HEK293 (cell line): ENCODE measurements at regions not wholly inside any gene's neighbourhood (a gene's known extent, or its start where the extent isn't known, plus 50 kb on each side); places are given as distances from the start of the nearest gene placed in this dataset.

Source experiments
- CTCF ChIA-PET: fragments of 350-600 bp; formaldehyde crosslinking; extraction: SDS; loops from one replicate; lab custom pipeline; 2021; ENCODE audit warnings: antibody characterized with exemption; lab: Yijun Ruan, JAX
- POLR2A ChIA-PET: fragments of 300-600 bp; formaldehyde crosslinking; extraction: SDS; loops from one replicate; lab custom pipeline; 2020; ENCODE audit warnings: antibody characterized with exemption, inconsistent platforms; lab: Yijun Ruan, JAX
- H3K27ac ChIP-seq: fragments of 200-500 bp; sonication (Bioruptor generic); 2 replicates; pipeline ENCODE4 v1.5.1; 2014; ENCODE audit warnings: low read depth, low read length, control low read depth, inconsistent platforms; ENCODE audit errors: extremely low read depth
- H3K36me3 ChIP-seq, 2 experiments: fragments of 200-500 bp in 1 of 2; sonication (Bioruptor generic) in 1 of 2; 1 replicate in 1 of 2; 2 replicates in 1 of 2; pipeline ENCODE4 v1.5.1; 2014 to 2017; ENCODE audit warnings: inconsistent platforms in 2 of 2, low read length in 2 of 2; ENCODE audit not compliant: control insufficient read depth in 2 of 2, insufficient read depth in 1 of 2
- H3K4me1 ChIP-seq: fragments of 200-500 bp; sonication (Bioruptor generic); 2 replicates; pipeline ENCODE4 v1.5.1; 2014; ENCODE audit warnings: mild to moderate bottlenecking, low read length, inconsistent platforms; ENCODE audit not compliant: control insufficient read depth, insufficient read depth
- H3K4me3 ChIP-seq: 2 replicates; pipeline ENCODE4 v1.5.1; 2011; ENCODE audit warnings: low read depth, mild to moderate bottlenecking, control low read depth, low read length, moderate library complexity
- H3K9me3 ChIP-seq: fragments of 200-500 bp; sonication (Bioruptor generic); 2 replicates; pipeline ENCODE4 v1.5.1; 2014; ENCODE audit warnings: low read depth, low read length, inconsistent platforms; ENCODE audit not compliant: control insufficient read depth, insufficient read depth
- BCL11B ChIP-seq: fragments of 450-650 bp; formaldehyde crosslinking; IDR thresholded peaks from 2 replicates; pipeline ENCODE4 v1.5.1; 2016; ENCODE audit warnings: low read depth, missing biosample characterization, missing genetic modification characterization
- ZBTB7A ChIP-seq: fragments of 450-650 bp; formaldehyde crosslinking; IDR thresholded peaks from 2 replicates; pipeline ENCODE4 v1.5.1; 2016; ENCODE audit warnings: low read depth, missing biosample characterization, missing genetic modification characterization
- ZNF184 ChIP-seq: fragments of 450-650 bp; IDR thresholded peaks from 2 replicates; pipeline ENCODE4 v1.5.1; 2018; ENCODE audit warnings: missing biosample characterization, mild to moderate bottlenecking, missing genetic modification characterization
- ZNF223 ChIP-seq: fragments of 450-650 bp; formaldehyde crosslinking; IDR thresholded peaks from 2 replicates; pipeline ENCODE4 v1.5.1; 2016; ENCODE audit warnings: missing biosample characterization, missing genetic modification characterization
- ZNF266 ChIP-seq: fragments of 450-650 bp; formaldehyde crosslinking; IDR thresholded peaks from 2 replicates; pipeline ENCODE4 v1.5.1; 2016; ENCODE audit warnings: missing biosample characterization, missing genetic modification characterization, low read depth
- ZNF391 ChIP-seq: fragments of 450-650 bp; formaldehyde crosslinking; IDR thresholded peaks from 2 replicates; pipeline ENCODE4 v1.5.1; 2016; ENCODE audit warnings: low read depth, missing biosample characterization, missing genetic modification characterization, borderline replicate concordance
- ZNF501 ChIP-seq: fragments of 450-650 bp; formaldehyde crosslinking; IDR thresholded peaks from 2 replicates; pipeline ENCODE4 v1.5.1; 2016; ENCODE audit warnings: missing biosample characterization, missing genetic modification characterization
- ZNF544 ChIP-seq: fragments of 450-650 bp; formaldehyde crosslinking; IDR thresholded peaks from 2 replicates; pipeline ENCODE4 v1.5.0; 2017; ENCODE audit warnings: missing biosample characterization, missing genetic modification characterization
- ZNF658 ChIP-seq: fragments of 450-650 bp; formaldehyde crosslinking; IDR thresholded peaks from 2 replicates; pipeline ENCODE4; 2016; ENCODE audit warnings: missing biosample characterization, missing genetic modification characterization
- ZNF677 ChIP-seq: fragments of 450-650 bp; IDR thresholded peaks from 2 replicates; pipeline ENCODE4 v1.5.0; 2018; ENCODE audit warnings: missing biosample characterization, mild to moderate bottlenecking, missing genetic modification characterization, moderate library complexity
- ZNF747 ChIP-seq: fragments of 450-650 bp; formaldehyde crosslinking; IDR thresholded peaks from 2 replicates; pipeline ENCODE4 v1.5.1; 2016; ENCODE audit warnings: missing biosample characterization, missing genetic modification characterization
- ZNF776 ChIP-seq: fragments of 450-650 bp; formaldehyde crosslinking; IDR thresholded peaks from 2 replicates; pipeline ENCODE4 v1.5.0; 2017; ENCODE audit warnings: missing biosample characterization, missing genetic modification characterization, borderline replicate concordance
- ZNF843 ChIP-seq: fragments of 450-650 bp; formaldehyde crosslinking; IDR thresholded peaks from 2 replicates; pipeline ENCODE4 v1.5.1; 2016; ENCODE audit warnings: missing biosample characterization, missing genetic modification characterization
- ZSCAN16 ChIP-seq: fragments of 450-650 bp; formaldehyde crosslinking; IDR thresholded peaks from 2 replicates; pipeline ENCODE4 v1.5.1; 2016; ENCODE audit warnings: missing biosample characterization, missing genetic modification characterization
- TF ChIP-seq, protein P1 (sequence below): fragments of 450-650 bp; formaldehyde crosslinking; IDR thresholded peaks from 2 replicates; pipeline ENCODE4 v1.5.1; 2016; ENCODE audit warnings: missing biosample characterization, missing genetic modification characterization, borderline replicate concordance
- TF ChIP-seq, protein P2 (sequence below): fragments of 450-650 bp; formaldehyde crosslinking; IDR thresholded peaks from 2 replicates; pipeline ENCODE4 v1.5.1; 2016; ENCODE audit warnings: missing biosample characterization, missing genetic modification characterization, borderline replicate concordance
- TF ChIP-seq, protein P3 (sequence below): fragments of 450-650 bp; formaldehyde crosslinking; IDR thresholded peaks from 2 replicates; pipeline ENCODE4 v1.5.1; 2016; ENCODE audit warnings: missing biosample characterization, missing genetic modification characterization
- TF ChIP-seq, protein P4 (sequence below): fragments of 450-650 bp; formaldehyde crosslinking; IDR thresholded peaks from 2 replicates; pipeline ENCODE4 v1.5.1; 2017; ENCODE audit warnings: missing biosample characterization, missing genetic modification characterization

DNA sequence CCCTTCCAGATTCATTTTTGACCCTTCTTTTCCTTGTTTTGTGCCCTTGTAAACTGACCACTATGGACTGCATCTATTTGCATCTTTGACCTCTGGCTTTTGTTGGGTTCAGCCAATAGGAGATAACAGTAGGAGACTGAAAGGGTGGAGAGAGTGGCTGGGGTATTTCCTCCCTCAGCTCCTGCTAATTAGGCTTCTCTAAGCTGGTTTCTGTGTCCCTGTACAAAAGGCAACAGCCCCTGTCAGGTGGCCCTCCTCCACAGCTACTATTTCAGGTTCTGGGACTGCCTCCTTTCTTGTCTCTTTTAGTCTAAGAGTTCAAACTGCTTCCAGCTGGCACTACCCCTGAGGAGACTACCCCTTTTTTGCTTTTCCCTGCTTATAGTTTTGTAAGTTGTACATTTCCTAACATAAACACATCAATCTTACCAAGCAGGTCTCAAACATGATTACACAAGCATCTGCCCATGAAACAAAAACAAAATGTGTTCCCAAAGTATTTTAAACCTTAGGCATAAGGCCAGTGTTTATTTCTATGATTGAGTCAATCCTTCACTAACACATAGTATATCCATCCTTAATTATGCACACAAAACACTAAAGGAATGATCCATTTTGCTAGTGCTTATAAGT, 262.0 kb upstream of the TRPM3 start:
- no peaks in the 10 kb centered on the region for H3K36me3 ChIP-seq
- no peak overlapping the region for H3K4me3 ChIP-seq
- H3K4me1 ChIP-seq: no peaks in the 10 kb centered on the region
- POLR2A ChIA-PET: no interaction called here
- H3K9me3 ChIP-seq: no peaks in the 10 kb centered on the region
- no peak overlapping the region for H3K27ac ChIP-seq
- CTCF ChIA-PET: no interaction called here
- TF ChIP-seq, protein P1, sequence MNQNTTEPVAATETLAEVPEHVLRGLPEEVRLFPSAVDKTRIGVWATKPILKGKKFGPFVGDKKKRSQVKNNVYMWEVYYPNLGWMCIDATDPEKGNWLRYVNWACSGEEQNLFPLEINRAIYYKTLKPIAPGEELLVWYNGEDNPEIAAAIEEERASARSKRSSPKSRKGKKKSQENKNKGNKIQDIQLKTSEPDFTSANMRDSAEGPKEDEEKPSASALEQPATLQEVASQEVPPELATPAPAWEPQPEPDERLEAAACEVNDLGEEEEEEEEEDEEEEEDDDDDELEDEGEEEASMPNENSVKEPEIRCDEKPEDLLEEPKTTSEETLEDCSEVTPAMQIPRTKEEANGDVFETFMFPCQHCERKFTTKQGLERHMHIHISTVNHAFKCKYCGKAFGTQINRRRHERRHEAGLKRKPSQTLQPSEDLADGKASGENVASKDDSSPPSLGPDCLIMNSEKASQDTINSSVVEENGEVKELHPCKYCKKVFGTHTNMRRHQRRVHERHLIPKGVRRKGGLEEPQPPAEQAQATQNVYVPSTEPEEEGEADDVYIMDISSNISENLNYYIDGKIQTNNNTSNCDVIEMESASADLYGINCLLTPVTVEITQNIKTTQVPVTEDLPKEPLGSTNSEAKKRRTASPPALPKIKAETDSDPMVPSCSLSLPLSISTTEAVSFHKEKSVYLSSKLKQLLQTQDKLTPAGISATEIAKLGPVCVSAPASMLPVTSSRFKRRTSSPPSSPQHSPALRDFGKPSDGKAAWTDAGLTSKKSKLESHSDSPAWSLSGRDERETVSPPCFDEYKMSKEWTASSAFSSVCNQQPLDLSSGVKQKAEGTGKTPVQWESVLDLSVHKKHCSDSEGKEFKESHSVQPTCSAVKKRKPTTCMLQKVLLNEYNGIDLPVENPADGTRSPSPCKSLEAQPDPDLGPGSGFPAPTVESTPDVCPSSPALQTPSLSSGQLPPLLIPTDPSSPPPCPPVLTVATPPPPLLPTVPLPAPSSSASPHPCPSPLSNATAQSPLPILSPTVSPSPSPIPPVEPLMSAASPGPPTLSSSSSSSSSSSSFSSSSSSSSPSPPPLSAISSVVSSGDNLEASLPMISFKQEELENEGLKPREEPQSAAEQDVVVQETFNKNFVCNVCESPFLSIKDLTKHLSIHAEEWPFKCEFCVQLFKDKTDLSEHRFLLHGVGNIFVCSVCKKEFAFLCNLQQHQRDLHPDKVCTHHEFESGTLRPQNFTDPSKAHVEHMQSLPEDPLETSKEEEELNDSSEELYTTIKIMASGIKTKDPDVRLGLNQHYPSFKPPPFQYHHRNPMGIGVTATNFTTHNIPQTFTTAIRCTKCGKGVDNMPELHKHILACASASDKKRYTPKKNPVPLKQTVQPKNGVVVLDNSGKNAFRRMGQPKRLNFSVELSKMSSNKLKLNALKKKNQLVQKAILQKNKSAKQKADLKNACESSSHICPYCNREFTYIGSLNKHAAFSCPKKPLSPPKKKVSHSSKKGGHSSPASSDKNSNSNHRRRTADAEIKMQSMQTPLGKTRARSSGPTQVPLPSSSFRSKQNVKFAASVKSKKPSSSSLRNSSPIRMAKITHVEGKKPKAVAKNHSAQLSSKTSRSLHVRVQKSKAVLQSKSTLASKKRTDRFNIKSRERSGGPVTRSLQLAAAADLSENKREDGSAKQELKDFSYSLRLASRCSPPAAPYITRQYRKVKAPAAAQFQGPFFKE (tag by site-specific recombination): no peak
- TF ChIP-seq ZNF747 (no peak), ZNF843 (no peak)

DNA sequence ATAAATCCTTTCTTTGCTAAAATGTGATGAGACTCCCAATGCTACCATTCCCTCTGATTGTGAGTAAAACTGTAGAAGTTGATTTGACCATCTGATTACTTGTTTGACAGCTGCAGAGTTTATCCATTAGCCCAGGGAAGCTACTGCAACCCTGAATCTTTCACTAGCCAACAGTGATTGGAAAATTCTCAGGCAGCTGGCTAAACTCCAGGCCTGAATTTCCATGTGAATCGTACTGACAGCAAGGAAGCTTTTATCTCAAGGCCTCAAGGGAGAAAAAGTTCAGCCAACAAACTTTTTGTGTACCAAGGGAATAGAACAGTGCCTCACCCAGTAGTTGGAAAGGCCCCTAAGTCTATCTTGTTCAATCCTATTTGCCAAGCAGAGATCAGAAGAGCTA, 246.7 kb upstream of the TRPM3 start:
- no peak overlapping the region for H3K27ac ChIP-seq
- no peaks in the 10 kb centered on the region for H3K36me3 ChIP-seq
- POLR2A ChIA-PET: no interaction called here
- no peaks in the 10 kb centered on the region for H3K4me1 ChIP-seq
- TF ChIP-seq ZNF184 (tag by site-specific recombination) (no peak), ZNF501 (tag by site-specific recombination) (no peak), ZNF677 (tag by site-specific recombination) (no peak), BCL11B (no peak), ZSCAN16 (tag by site-specific recombination) (no peak)
- H3K4me3 ChIP-seq: no peak overlapping the region
- CTCF ChIA-PET: interaction anchor here (1.0 kb wide), 1 partner anchor 84 kb away, joined by 3 read pairs; no protein-coding TSS in a partner anchor
- no peaks in the 10 kb centered on the region for H3K9me3 ChIP-seq

DNA sequence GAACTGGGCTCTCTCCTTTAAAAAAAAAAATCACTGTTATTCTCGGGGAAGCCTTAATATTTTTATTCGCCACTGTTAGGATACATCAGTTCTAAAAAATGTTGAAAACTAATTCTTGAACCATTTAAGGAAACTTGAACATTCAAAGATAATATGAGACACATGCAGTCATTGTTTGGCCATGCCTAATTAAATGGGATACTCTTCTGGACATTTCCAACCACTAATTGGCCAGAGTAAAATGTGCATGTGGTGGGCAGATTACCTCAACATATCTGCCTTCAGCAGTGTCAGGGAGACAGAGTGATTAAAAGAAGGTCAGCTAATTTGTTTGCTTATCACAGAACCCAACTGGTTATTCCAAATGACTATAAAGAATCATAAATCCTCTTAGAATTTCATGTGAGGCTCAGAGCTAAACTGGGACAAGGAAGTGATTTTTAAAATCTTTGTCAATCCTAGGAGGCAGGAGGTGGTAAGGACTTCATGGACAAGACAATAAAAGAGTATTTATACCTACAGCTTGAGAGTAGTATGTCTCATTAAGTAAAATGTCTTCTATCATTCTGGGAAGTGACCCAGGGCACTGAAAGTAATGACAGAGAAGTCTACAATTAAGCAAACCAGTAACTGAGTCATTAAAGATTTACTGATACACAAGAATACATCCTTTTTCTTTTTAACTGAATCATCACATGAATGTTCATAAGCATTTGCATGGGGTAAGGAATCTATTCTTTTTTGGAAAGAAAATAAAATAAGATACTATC, 242.9 kb upstream of the TRPM3 start:
- no peak overlapping the region for H3K27ac ChIP-seq
- CTCF ChIA-PET: no interaction called here
- TF ChIP-seq ZNF658 (no peak), ZBTB7A (tag by site-specific recombination) (no peak), ZNF391 (tag by site-specific recombination) (no peak), ZNF223 (tag by site-specific recombination) (no peak), ZNF776 (no peak), ZNF544 (tag by site-specific recombination) (no peak), ZNF266 (tag by site-specific recombination) (no peak)
- TF ChIP-seq, protein P2, sequence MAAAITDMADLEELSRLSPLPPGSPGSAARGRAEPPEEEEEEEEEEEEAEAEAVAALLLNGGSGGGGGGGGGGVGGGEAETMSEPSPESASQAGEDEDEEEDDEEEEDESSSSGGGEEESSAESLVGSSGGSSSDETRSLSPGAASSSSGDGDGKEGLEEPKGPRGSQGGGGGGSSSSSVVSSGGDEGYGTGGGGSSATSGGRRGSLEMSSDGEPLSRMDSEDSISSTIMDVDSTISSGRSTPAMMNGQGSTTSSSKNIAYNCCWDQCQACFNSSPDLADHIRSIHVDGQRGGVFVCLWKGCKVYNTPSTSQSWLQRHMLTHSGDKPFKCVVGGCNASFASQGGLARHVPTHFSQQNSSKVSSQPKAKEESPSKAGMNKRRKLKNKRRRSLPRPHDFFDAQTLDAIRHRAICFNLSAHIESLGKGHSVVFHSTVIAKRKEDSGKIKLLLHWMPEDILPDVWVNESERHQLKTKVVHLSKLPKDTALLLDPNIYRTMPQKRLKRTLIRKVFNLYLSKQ (tag by site-specific recombination): no peak
- TF ChIP-seq, protein P3, sequence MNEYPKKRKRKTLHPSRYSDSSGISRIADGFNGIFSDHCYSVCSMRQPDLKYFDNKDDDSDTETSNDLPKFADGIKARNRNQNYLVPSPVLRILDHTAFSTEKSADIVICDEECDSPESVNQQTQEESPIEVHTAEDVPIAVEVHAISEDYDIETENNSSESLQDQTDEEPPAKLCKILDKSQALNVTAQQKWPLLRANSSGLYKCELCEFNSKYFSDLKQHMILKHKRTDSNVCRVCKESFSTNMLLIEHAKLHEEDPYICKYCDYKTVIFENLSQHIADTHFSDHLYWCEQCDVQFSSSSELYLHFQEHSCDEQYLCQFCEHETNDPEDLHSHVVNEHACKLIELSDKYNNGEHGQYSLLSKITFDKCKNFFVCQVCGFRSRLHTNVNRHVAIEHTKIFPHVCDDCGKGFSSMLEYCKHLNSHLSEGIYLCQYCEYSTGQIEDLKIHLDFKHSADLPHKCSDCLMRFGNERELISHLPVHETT (tag by site-specific recombination): no peak
- TF ChIP-seq, protein P4, sequence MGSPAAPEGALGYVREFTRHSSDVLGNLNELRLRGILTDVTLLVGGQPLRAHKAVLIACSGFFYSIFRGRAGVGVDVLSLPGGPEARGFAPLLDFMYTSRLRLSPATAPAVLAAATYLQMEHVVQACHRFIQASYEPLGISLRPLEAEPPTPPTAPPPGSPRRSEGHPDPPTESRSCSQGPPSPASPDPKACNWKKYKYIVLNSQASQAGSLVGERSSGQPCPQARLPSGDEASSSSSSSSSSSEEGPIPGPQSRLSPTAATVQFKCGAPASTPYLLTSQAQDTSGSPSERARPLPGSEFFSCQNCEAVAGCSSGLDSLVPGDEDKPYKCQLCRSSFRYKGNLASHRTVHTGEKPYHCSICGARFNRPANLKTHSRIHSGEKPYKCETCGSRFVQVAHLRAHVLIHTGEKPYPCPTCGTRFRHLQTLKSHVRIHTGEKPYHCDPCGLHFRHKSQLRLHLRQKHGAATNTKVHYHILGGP (tag by site-specific recombination): no peak

More for the DNA sequence above, 242.9 kb upstream of the TRPM3 start:
- H3K4me1 ChIP-seq: no peaks in the 10 kb centered on the region
- no peaks in the 10 kb centered on the region for H3K9me3 ChIP-seq
- no peaks in the 10 kb centered on the region for H3K36me3 ChIP-seq
- POLR2A ChIA-PET: no interaction called here
- no peak overlapping the region for H3K4me3 ChIP-seq
